ENCODE measurements at regions not wholly inside any gene's neighbourhood (a gene's known extent, or its start where the extent isn't known, plus 50 kb on each side); places are given as distances from the start of the nearest gene placed in this dataset.

DNA sequence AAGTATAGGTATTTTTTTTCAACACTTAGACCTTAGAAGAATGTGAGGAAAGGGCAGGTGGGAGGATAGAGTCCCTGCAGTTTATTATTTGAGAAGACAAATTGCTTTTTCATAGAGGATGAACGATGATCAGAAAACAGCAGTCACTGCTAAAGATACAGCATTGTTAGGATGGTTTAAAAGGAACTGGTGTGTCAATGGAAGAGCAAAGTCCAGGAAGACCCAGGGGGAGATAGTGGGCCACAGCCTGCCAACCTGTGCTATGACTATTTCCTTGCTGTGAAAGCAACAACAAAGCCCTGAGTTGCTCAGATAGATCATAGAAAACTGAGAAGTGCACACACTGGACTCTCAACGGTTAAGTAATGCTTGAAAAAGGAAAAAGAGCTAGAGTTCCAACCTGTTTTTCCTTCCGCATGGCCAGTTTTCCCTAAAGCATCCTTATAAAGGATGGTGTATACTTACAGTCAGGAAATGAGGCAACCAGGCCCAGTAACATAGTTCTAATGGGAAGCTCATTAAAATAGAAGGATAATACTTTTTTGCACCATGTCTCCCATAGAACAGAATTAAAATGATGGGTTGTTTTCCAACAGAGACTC, 153.8 kb downstream of the CEMIP2 start:
- Mint-ChIP-seq H3K4me1 (ENCODE audit: low read depth) (no peaks in the 10 kb centered on the region; the same call in 1 of the 2 replicates), H3K9me3 (peaks cover 4% of the 10 kb centered on the region; the same call in 1 of the 2 replicates), H3K36me3 (ENCODE audit: low read depth) (no peaks in the 10 kb centered on the region), H3K27me3 (ENCODE audit: insufficient read depth) (no peaks in the 10 kb centered on the region), H3K27ac (no peak overlapping the region), H3K4me3 (no peak overlapping the region)
- TF ChIP-seq, protein P1, sequence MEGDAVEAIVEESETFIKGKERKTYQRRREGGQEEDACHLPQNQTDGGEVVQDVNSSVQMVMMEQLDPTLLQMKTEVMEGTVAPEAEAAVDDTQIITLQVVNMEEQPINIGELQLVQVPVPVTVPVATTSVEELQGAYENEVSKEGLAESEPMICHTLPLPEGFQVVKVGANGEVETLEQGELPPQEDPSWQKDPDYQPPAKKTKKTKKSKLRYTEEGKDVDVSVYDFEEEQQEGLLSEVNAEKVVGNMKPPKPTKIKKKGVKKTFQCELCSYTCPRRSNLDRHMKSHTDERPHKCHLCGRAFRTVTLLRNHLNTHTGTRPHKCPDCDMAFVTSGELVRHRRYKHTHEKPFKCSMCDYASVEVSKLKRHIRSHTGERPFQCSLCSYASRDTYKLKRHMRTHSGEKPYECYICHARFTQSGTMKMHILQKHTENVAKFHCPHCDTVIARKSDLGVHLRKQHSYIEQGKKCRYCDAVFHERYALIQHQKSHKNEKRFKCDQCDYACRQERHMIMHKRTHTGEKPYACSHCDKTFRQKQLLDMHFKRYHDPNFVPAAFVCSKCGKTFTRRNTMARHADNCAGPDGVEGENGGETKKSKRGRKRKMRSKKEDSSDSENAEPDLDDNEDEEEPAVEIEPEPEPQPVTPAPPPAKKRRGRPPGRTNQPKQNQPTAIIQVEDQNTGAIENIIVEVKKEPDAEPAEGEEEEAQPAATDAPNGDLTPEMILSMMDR (IDR thresholded peaks at IDR 0.05) = no peak
- no peak for DNase-seq

DNA sequence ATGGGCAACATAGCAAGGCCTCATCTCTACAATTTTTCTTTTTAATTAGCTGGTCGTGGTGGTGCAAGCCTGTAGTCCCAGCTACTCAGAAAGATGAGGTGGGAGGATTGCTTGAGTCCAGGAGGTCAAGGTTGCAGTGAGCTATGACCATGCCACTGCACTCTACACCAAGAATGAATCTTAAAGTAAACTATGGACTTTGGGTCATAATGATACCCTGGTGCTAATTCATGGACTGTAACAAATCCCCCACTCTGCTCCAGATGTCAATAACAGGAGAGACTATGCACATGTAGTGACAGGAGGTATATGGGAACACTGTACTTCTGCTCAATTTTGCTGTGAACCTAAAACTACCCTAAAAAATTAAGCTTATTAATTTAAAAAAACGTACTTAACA, 155.4 kb downstream of the CEMIP2 start:
- peaks cover 4% of the 10 kb centered on the region; the same call in 1 of the 2 replicates for H3K9me3 Mint-ChIP-seq
- no peak overlapping the region for H3K27ac Mint-ChIP-seq
- no peaks in the 10 kb centered on the region for H3K36me3 Mint-ChIP-seq (ENCODE audit: low read depth)
- H3K4me3 Mint-ChIP-seq = no peak overlapping the region
- H3K27me3 Mint-ChIP-seq (ENCODE audit: insufficient read depth) = peaks cover 1% of the 10 kb centered on the region; the same call in 1 of the 2 replicates
- DNase-seq = no peak
- H3K4me1 Mint-ChIP-seq (ENCODE audit: low read depth) = peaks cover 12% of the 10 kb centered on the region; the same call in 1 of the 2 replicates
- TF ChIP-seq, protein P1 (IDR thresholded peaks at IDR 0.05) = no peak

DNA sequence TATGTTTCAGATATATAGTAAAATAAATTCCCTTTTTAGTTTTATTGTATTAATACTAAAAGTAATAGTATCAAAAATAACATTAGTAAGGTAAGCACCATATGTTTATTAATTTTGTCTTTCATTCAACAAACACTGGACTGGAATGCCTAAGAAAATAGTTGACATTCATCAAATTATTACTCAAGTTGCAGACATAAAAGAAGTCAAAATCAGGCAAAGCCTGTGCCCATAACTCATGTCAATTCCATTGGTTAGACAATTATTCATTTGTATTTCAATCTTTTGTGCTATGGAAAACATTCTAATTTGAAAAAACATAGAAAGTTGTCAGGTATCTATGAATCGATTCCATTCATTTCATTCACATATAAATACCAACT, 158.9 kb downstream of the CEMIP2 start:
- TF ChIP-seq, protein P1 (IDR thresholded peaks at IDR 0.05) = no peak
- no peak for DNase-seq
- H3K36me3 Mint-ChIP-seq (ENCODE audit: low read depth) = no peaks in the 10 kb centered on the region
- H3K9me3 Mint-ChIP-seq = peaks cover 4% of the 10 kb centered on the region; the same call in 1 of the 2 replicates
- peaks cover 13% of the 10 kb centered on the region; the same call in 1 of the 2 replicates for H3K4me1 Mint-ChIP-seq (ENCODE audit: low read depth)
- peaks cover 1% of the 10 kb centered on the region; the same call in 1 of the 2 replicates for H3K27me3 Mint-ChIP-seq (ENCODE audit: insufficient read depth)
- H3K4me3 Mint-ChIP-seq = no peak overlapping the region
- H3K27ac Mint-ChIP-seq = no peak overlapping the region

DNA sequence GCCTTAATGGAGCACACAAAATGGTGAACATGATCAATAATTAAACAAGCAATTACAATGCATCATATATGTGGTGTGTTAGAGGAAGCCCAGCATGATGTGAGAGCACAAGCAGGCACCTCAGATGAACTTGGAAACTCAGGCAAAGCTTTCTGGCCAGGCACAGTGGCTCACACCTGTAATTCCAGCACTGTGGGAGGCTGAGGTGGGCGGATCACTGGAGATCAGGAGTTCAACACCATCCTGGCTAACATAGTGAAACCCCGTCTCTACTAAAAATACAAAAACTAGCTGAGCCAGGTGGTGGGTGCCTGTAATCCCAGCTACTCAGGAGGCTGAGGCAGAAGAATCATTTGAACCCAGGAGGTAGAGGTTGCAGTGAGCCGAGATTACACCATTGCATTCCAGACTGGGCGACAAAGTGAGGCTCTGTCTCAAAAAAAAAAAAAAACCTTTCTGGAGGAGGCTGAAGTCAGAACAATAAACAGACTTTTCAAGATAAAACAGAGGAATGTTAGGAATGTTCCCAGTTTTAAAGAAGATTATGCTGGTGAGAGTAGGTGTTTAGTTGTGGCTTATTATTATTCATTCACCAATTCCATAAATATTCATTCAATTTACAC, 159.4 kb downstream of the CEMIP2 start:
- Mint-ChIP-seq H3K27ac (no peak overlapping the region), H3K4me1 (ENCODE audit: low read depth) (peaks cover 13% of the 10 kb centered on the region; the same call in 1 of the 2 replicates), H3K9me3 (peaks cover 4% of the 10 kb centered on the region; the same call in 1 of the 2 replicates), H3K27me3 (ENCODE audit: insufficient read depth) (peaks cover 1% of the 10 kb centered on the region; the same call in 1 of the 2 replicates), H3K4me3 (no peak overlapping the region), H3K36me3 (ENCODE audit: low read depth) (no peaks in the 10 kb centered on the region)
- TF ChIP-seq, protein P1 (IDR thresholded peaks at IDR 0.05) = no peak
- DNase-seq = no peak

DNA sequence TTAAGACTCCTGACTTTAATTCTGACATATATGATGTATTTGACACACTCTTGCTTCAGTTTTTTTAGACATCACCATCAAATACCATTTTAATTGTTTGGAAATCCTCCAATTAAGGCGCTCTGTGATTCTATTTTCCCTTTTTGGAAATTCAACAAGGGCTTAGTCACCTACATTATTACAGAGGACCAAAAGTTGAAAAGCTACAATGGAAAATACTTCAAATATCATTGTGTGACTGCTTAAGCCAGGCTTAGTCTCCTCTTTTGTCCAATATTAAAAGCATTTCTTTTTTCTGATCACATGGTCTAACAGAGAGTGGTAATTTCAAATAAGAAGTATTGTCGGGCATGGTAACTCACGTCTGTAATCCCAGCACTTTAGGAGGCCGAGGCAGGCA, 160.3 kb downstream of the CEMIP2 start:
- Mint-ChIP-seq H3K4me1 (ENCODE audit: low read depth) (peaks cover 13% of the 10 kb centered on the region; the same call in 1 of the 2 replicates), H3K27me3 (ENCODE audit: insufficient read depth) (peaks cover 1% of the 10 kb centered on the region; the same call in 1 of the 2 replicates), H3K9me3 (peaks cover 4% of the 10 kb centered on the region; the same call in 1 of the 2 replicates), H3K27ac (no peak overlapping the region), H3K4me3 (no peak overlapping the region), H3K36me3 (ENCODE audit: low read depth) (no peaks in the 10 kb centered on the region)
- no peak for DNase-seq
- TF ChIP-seq, protein P1 (IDR thresholded peaks at IDR 0.05) = no peak

Measured in HFFc6 (cell line).